ENCODE measurements at regions not wholly inside any gene's neighbourhood (a gene's known extent, or its start where the extent isn't known, plus 50 kb on each side); places are given as distances from the start of the nearest gene placed in this dataset.
"Not testable (repeated sequence)": the region's sequence is repeated elsewhere in the genome, so short reads cannot be mapped to it uniquely, and the experiment has no call there.

DNA sequence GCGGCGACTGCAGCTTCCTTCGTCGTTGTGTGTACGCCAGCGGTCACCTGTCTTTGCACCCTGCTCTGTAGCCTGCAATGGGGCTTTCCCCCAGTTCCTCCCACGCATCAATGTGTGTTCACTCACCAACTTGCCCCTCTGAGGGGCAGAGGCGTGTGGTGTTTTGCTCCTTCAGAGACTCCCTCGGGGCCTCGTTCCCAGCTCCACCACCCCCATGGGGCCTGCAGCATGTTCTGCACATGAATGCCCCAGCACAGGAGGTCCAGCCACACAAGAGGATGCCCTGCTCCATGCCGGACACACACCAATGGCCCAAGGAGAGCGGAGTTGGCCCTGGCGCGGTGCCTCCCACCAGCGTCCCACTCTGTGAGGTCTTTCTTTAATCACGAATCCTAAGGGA, 196.8 kb downstream of the BANP start:
- not testable (repeated sequence) for DNase-seq (ENCODE audit: low read depth)

DNA sequence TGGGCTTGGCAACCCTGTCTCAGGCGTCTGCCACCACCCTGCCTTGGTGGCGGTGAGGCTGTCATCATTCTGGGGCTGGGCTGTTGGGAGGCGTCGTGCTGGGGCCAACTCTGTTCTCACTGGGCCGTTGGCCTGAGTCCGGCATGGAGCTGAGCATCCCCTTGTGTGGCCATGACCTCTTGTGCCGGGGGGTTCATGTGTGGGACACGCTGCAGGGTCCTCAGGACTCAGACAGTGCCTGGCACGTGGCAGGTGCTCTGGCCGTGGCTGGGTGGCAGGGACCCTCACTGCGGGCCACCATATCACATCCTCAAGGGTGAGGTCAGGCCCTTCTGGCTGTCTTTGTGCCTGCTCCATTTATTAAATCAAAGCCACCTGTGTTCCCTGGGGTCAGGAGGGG, 197.4 kb downstream of the BANP start:
- not testable (repeated sequence) for DNase-seq (ENCODE audit: low read depth)

DNA sequence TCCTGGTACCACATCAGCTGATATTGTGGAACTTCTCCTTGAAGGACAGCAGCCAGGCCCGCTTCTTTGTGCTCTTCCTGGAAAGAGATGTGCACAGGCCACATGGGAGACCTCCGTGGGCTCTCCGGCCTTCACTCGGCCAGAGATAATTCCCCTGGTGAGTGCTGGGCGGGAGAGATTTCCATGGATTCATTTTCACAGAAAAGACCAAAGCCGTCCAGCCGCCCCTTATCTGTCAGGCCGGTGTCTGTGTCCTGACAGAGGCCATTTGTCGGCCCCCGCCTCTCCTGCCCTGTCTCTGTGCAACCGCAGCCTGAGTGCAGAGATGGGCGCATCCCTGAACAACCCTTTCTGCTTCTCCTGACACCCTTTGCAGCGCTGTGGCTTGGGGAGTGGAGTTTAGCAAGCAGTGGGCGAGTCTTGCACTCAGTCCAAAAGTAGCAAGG, 197.9 kb downstream of the BANP start:
- not testable (repeated sequence) for DNase-seq (ENCODE audit: low read depth)

DNA sequence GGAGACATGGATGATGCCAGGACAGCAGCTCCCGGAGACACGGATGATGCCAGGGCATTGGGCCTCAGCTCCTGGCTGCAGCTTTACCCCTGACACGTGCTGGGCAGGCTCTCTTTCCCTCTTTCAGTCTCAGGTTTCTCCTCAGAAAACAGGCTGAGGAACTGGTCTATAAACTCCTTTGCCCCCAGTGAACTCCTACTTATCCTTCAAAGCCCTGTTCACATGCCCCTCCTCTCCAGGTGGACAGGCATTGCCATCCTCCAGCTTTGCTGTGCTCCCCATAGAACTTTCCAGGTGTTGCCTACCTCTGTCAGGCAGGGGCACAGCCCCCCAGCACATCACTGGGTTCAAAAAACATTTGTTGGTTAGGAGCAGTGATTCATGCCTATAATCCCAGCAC, 198.4 kb downstream of the BANP start:
- not testable (repeated sequence) for DNase-seq (ENCODE audit: low read depth)

DNA sequence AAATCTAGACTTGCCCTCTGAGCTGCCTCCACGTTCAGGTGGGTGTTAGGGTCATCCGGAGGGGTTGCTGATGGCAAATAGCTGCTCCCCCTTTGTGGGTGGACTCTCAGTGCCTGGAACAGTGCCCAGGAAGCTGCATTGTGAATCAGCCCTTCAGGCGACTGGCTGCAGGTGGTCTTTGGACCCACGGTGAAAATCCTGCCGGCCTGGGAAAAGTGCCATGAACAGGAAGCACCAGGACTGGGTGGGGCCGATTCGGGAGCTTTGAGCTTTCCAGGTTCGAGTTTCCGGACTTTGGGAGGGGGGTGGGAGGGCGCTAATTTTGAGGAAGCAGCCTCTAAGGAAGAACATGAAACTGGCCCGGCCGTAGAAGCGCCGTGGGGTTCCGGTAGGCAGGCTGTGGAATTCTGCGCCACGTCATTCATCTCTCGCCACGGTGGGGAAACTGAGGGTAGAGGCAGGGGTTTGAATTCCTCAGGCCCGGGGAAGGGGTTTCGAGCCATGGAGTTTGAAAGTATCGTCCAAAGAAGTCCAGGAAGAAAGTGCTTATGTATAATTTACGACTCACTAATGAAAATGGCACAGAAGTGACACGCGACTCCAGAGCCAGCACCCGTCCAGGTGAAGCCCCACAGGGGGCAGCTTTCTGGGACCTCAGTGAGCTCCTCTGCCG, 199.4 kb downstream of the BANP start:
- DNase-seq (ENCODE audit: low read depth), result not testable (repeated sequence)

DNA sequence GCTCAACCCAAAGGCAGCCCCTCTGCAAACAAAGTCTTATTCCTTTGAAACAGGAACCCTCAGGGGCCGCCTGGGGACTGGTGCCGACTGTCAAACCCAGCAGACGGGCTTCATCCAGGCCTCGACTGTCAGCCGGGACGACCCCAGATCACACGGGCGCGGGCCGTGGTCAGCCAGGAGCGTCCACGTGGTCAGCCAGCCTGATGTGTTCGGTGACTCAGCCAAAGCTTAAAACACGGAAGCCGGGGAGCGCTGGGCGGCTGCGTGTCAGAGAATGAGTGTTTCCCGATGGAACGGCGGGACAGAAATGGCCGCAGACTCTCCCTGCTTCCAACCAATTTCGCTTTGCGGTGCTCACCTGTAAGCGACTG, 199.9 kb downstream of the BANP start:
- not testable (repeated sequence) for DNase-seq (ENCODE audit: low read depth)

DNA sequence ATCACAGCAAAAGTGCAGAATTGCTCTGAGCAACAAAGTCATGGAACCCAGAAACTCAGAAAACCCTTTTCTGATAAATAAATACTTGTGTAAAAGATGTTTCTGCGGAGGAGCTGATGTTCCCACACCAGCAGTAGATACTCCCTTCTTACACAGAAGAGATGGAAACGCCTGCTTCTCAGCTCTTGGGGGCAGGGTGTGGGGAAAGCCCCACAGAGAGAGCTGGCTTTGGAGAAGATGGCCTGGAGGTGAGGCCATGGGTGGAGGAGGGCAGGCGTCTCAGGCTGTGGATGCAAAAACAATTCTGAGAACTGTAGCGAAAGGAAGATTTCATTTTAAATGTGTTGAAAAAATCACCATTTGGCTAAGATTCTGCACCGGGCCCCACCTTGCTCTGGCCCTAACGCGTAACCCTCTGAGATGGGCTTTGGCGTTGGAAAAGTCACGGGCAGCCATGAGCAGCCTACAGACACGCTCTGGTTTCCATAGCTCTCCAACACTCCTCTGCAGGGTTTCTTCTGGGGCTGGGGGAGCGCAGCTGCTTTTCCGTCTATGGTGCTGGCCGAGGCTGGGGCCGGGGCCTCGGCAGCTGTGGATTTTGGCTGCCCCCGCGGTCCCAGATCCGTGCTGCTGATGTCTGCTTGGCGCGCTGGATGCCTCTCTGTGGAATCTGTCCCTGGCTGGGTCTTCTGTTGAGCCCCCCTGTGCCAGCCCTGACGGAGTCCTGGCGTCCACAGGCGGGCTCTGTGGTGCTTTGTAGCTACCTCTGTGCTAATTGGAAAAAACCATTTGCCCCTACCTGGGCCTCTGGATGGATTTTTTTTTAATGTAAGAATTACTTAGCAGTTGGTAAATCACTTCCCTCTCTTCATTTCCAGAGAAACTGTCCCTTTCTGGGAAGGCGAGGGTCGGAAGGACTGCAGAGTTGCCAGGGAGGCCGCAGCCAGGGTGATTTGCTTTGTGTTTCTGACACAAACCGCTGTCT, 200.9 kb downstream of the BANP start:
- not testable (repeated sequence) for DNase-seq (ENCODE audit: low read depth)

DNA sequence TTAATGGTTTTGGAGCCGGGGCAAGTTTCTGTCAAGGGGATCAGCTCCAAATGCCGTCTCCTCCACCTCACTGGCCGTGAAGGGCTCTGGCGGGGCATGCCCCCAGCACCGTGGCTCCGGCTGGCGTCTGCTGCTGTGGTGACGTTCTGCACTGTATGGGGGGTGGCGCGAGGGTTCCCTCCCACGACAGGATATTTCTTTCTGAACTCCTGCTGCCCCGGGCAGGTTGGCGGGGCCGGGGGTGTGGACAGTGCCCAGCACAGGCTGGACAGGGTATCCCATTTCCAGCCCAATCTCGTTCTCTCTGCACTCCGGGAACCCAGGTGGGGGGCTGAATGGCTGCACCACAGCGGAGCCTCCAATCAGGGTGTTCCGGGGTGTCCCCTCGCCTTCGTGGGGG, 201.6 kb downstream of the BANP start:
- DNase-seq (ENCODE audit: low read depth), result not testable (repeated sequence)

DNA sequence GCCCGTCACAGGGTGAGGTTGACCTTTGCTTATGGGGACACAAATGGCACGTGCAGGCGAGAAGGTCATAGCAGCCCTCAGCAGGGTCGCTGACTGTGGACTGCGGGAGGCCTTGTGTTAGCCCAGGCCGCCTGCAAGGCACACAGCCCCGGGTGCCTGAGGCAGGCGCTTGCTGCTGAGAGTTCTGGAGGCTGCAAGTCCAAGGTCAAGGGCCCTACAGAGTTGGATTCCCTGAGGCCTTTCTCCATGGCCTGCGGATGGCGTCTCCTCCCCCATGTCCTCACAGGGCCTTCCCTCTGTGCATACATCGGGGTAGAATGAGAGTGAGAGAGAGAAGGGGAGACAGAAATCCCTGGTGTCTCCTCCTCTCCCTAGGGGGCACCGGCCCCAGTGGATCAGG, 202.3 kb downstream of the BANP start:
- DNase-seq (ENCODE audit: low read depth), result not testable (repeated sequence)

DNA sequence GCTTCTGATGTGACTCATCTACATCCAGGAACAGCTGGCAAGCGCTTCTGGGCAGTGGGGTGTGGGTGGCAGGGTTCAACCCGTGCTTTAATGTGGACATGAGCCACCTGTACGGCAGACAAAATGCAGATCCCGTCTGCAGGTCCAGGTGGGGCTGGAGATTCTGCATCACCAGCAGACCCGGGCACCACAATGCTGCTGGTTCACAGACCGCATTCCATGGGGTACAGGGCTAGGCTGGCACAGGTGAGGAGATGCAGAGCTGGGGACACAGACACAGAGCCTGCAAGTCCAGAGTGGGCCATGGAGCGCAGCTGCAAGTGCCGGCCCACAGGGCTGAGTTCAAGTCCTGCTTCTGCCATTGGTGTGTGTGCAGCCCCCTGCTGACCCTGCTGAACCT, 203.7 kb downstream of the BANP start:
- not testable (repeated sequence) for DNase-seq (ENCODE audit: low read depth)

DNA sequence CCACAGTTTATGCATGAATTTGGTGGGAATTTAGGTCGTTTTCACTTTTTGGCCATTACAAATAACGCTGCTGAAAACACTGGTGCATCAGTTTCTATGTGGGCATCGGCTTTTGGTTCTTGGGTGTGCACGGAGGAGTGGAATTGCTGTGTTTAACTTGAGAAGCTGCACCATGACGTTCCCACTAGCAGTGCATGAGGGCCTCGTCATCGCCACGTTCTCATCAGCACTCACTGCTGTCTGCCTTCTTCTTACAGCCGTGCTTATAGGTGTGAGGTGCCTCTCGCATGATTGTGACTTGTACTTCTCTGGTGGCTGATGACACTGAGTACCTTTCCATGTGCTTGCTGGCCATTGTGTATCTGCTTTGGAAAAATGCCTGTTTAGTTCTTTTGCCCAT, 204.4 kb downstream of the BANP start:
- DNase-seq (ENCODE audit: low read depth), result not testable (repeated sequence)

DNA sequence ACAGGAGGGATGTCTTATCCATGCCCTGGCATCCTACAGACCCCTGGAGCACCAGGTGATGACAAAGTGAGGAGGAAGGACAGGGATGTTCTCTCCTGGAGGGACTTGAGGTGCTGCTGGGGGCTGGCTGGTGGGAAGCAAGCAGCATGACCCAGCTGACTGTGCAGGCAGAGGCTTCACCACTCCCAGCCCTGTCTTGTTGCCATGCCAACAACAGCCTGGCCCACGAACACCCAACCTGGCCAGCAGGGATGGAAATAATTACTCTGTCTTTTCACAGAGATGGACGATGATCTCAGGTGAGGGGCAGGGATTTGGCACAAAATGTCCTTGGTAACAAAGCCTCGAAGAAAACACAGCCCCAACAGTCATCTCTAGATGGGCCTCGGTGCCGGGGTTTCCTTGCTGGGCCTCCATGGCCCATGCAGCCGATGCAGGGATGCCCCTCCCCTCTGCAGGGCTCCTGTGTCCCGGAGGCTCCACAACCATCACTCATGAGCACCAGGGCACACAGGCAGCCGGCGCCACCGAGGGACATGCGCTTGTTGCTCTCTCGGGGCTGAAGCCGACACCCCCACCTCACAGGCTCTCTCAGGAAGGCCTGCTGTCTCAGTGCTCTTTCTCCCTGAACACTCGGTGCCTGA, 205.5 kb downstream of the BANP start:
- not testable (repeated sequence) for DNase-seq (ENCODE audit: low read depth)

DNA sequence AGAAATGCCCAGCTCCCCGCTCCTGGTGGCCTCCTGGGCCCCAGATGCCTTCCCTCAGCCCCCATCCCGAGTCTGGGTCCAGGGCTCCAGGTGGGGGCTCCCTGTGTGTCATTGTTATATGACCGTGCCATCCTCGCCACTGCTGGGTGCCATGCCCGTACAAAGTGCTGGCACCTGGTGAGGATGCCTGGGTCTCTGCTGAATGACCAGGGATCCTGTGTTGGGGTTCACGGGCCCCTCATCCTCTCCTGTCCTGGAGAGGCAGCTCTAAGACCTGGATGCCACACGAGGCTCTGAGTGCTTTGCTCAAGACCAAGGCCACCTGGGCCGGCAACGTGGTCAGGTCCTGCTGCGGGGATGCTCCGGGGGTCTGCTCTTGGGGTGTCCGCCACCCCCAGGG, 206.5 kb downstream of the BANP start:
- not testable (repeated sequence) for DNase-seq (ENCODE audit: low read depth)

DNA sequence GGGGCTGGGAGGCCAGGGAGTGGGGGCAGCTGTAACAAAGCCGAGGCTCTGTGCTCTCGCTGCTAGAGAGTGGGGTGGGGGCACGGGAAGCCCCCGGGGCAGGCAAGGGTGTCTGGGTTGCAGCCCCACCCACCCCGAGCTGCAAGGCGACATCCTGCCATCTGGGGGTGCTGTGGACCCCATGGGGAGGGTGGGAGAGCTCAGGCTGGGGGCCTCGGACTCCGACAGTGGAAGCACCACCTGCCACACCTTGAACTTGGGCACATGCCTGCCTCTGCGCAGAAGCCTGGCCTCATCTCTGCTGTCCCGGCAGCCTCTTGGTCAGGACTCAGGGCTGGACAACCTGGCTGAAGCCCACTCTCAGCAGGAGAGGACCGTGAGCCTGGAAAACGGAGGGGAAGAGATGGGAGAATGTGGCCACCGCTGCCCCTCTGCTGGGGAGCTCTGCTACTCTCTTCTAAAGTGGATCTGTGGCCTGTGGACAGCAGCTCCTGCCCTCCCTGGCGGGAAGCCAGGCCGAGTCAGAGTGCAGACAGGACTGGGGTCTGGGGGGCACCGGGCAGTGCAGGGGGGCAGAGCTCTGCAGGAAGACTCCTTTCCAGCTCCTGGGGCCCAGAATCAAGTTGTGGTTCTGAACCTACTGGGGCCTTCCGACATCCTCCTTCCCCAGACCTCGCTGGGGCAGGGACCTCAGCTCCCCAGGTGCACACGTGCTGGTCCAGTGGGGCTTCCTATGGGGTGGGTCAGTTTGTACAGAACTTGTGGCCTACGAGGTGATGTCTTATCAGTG, 207.2 kb downstream of the BANP start:
- DNase-seq (ENCODE audit: low read depth), result not testable (repeated sequence)

DNA sequence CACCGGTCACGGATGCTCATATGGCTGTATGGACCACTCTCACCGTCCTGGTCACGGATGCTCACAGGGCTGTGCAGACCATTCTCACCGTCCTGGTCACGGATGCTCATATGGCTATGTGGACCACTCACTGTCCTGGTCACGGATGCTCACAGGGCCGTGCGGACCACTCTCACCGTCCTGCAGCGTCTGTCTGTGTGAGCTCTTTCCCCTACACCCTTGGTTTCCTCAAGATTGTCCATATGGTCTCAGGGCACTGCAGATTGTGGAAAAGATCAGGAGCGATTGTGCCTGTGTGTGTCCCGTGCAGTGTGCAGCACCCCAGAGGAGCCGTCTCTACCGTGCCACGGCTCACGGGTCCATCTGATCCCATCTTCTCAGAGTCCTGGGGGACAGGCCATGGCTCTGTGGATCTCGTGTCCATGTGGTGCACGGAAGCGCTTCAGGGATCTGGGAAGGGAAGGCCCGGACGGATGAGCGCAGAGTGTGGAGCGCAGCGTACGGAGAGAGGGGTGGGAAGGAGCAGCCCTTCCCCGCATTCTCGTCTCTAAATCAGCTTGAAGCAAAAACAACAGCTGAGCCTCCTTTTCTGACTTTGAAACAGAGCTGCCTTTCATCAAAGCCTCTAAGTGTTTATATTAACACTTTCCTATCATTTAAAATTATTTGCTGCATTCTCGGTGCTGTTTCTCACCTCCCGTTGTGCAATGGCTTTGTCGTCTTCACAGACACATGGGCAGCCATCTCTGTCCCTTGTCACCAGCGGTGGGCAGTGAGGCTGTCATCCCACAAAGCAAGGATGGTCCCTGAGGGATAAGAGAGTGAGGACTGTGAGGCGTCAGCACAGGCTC, 208.0 kb downstream of the BANP start:
- not testable (repeated sequence) for DNase-seq (ENCODE audit: low read depth)

DNA sequence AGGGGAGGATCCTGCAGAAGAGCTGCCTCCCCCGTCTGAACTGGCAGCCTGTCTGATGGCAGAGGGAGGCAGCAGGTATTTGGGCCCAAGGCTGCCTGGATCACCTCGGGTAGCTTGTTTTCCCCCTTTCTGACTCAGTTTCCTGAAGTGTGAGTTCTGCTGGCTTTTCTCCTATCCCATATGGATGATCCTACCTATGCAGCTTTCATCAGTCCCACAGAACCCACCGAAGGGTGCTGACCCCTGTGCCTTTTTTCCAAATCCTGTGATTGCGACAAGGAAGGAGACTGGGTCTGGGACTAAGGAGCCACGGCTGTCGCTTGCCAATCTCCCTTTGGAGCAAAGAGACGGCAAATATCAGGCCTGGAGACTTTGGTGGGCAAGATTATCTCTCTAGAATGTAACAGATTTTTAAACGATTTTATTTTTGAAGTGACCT, 208.7 kb downstream of the BANP start:
- not testable (repeated sequence) for DNase-seq (ENCODE audit: low read depth)

DNA sequence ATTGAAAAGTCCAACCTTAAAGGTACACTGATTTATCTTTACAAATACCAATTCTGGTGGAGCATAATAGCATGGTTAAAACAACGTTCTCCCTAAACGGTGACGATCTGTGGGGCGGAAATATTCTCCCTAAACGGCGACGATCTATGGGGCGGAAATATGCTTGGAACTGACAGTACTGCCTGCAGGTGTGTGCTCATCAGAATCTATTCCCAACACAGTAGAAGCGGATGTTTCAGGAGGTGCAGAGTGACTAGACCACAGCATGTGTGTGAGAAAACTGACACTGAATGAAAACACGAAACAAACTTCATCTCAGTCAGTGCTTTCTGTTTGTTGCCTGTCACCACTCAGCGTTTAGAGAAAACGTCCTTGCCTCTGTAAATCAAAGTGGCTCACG, 210.0 kb downstream of the BANP start:
- not testable (repeated sequence) for DNase-seq (ENCODE audit: low read depth)

DNA sequence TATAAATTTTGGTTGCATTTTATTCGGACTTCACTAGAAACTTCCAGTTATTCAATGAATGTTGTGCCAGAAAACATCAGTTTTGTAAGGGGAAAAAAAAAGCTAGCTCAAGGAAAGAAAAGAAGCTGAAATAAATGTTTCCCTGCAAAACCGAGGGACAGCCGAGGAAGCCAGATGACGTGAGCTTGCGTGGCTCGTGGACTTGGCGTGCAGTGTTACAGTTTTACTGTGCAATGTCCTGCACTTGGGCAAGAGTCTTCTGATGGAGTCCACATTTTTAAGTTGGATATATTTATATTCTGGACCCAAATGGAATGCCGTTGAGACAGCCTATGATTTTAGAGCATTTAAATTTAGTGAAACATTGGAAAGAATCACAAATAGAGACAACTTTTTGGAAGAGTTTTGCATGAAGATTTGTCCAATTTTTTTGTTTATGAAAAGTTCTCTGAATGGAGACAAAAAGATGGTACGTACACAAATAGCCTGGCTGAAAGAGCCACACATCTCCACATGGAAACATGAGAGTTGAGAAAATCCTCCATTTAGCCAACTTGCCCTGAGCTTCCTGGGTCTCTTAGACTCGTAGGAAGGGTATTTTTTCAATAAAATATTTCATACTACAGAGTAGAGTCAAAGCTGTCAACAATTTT, 210.5 kb downstream of the BANP start:
- DNase-seq (ENCODE audit: low read depth), result not testable (repeated sequence)

DNA sequence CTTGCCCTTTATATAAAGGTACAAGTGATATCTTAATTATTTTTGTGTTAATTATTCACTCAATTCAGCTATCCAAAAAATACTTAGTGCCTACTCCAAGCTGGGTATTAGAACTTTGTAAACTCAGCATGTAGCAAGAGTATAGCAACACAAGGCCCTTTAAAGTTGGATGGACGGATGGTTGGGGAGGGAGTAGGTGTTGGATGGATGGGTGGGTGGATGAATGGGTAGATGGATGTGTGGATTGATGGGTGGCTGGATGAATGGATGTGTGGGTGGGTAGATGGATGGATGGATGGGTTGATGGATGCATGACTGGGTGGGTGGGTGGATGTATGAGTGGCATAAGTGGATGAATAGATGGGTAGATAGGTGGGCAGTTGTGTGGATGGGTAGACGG, 211.5 kb downstream of the BANP start:
- DNase-seq (ENCODE audit: low read depth), result not testable (repeated sequence)

Measured in T-helper 22 cell (primary cell).